H54 (cell line): ENCODE measurements at regions not wholly inside any gene's neighbourhood (a gene's known extent, or its start where the extent isn't known, plus 50 kb on each side); places are given as distances from the start of the nearest gene placed in this dataset.
"Not testable (repeated sequence)": the region's sequence is repeated elsewhere in the genome, so short reads cannot be mapped to it uniquely, and the experiment has no call there.

Experiments
- DNase-seq: peaks from one replicate; pipeline ENCODE4 v3.0.0; 2011; ENCODE audit warnings: low spot score, mixed read lengths; ENCODE audit not compliant: insufficient read length
- FAIRE-seq: peaks from 3 replicates; lab custom pipeline; 2011; peaks lifted over from hg19 to GRCh38; lab: Jason Lieb, UNC
- POLR2A ChIP-seq: IDR thresholded peaks from 2 replicates; pipeline ENCODE4 v1.6.1; 2011; ENCODE audit warnings: low read depth, mild to moderate bottlenecking, low read length

GRCh38 chr16:27632216-27632615 is 82.3 kb downstream of the KATNIP start:
- no peak for TF ChIP-seq POLR2A
- DNase-seq (no peak), FAIRE-seq (no peak)

- no peak for TF ChIP-seq POLR2A
- FAIRE-seq (no peak), DNase-seq (no peak)
Measured at GRCh38 chr16:27633221-27633620, 83.3 kb downstream of the KATNIP start.

GRCh38 chr16:27633721-27634120 is 83.8 kb downstream of the KATNIP start:
- TF ChIP-seq POLR2A, result no peak
- FAIRE-seq, result no peak
- DNase-seq, result no peak

- no peak for TF ChIP-seq POLR2A
- DNase-seq, result no peak
- FAIRE-seq, result no peak
Measured at GRCh38 chr16:27634779-27635178, 84.8 kb downstream of the KATNIP start.

- FAIRE-seq, result no peak
Measured at GRCh38 chr16:27636453-27637240, 86.7 kb downstream of the KATNIP start.

GRCh38 chr16:27638833-27639560 is 89.1 kb downstream of the KATNIP start:
- no peak for TF ChIP-seq POLR2A
- DNase-seq (no peak), FAIRE-seq (no peak)

More at GRCh38 chr16:27636453-27637240, 86.7 kb downstream of the KATNIP start:
- no peak for TF ChIP-seq POLR2A
- no peak for DNase-seq

- FAIRE-seq, result no peak
- DNase-seq, result peak; percentile 28
- no peak for TF ChIP-seq POLR2A
Measured at GRCh38 chr16:27639561-27640276, 89.8 kb downstream of the KATNIP start.

GRCh38 chr16:27640277-27640600 is 90.3 kb downstream of the KATNIP start:
- no peak for DNase-seq
- TF ChIP-seq POLR2A, result no peak
- no peak for FAIRE-seq

GRCh38 chr16:27641260-27641659 is 91.3 kb downstream of the KATNIP start:
- no peak for TF ChIP-seq POLR2A
- no peak for FAIRE-seq
- no peak for DNase-seq

GRCh38 chr16:27641734-27642415 is 91.9 kb downstream of the KATNIP start:
- DNase-seq, FAIRE-seq: not testable (repeated sequence)

GRCh38 chr16:27642756-27643155 is 92.8 kb downstream of the KATNIP start:
- TF ChIP-seq POLR2A, result no peak
- DNase-seq, result no peak
- no peak for FAIRE-seq

- DNase-seq (no peak), FAIRE-seq (no peak)
- TF ChIP-seq POLR2A, result no peak
Measured at GRCh38 chr16:27644165-27644564, 94.2 kb downstream of the KATNIP start.

- no peak for FAIRE-seq
- TF ChIP-seq POLR2A, result no peak
Measured at GRCh38 chr16:27645396-27645795, 95.5 kb downstream of the KATNIP start.

GRCh38 chr16:27646806-27647205 is 96.9 kb downstream of the KATNIP start:
- TF ChIP-seq POLR2A, result no peak
- FAIRE-seq (no peak), DNase-seq (no peak)

More at GRCh38 chr16:27645396-27645795, 95.5 kb downstream of the KATNIP start:
- no peak for DNase-seq
